Glutamatergic neuron (in vitro differentiated cells): ENCODE measurements at regions not wholly inside any gene's neighbourhood (a gene's known extent, or its start where the extent isn't known, plus 50 kb on each side); places are given as distances from the start of the nearest gene placed in this dataset.
A peak's percentile ranks its signal among the peaks of the same experiment; 100 is the strongest.

Experiments
- DNase-seq: peaks from one replicate; pipeline ENCODE4 v3.0.0; 2022
- H3K27ac Mint-ChIP-seq: one replicate; pipeline ENCODE4 v1.8.0; 2020; ENCODE audit warnings: mild to moderate bottlenecking, mixed read lengths, inconsistent platforms; ENCODE audit not compliant: unreplicated experiment
- H3K27me3 Mint-ChIP-seq: one replicate; pipeline ENCODE4 v1.8.0; 2020; ENCODE audit warnings: mild to moderate bottlenecking, moderate library complexity, mixed read lengths, inconsistent platforms; ENCODE audit not compliant: unreplicated experiment
- H3K36me3 Mint-ChIP-seq: one replicate; pipeline ENCODE4 v1.8.0; 2020; ENCODE audit warnings: mild to moderate bottlenecking, mixed read lengths, inconsistent platforms; ENCODE audit not compliant: unreplicated experiment
- H3K4me1 Mint-ChIP-seq: one replicate; pipeline ENCODE4 v1.8.0; 2020; ENCODE audit warnings: mild to moderate bottlenecking, low read depth, mixed read lengths, inconsistent platforms; ENCODE audit not compliant: unreplicated experiment
- H3K4me3 Mint-ChIP-seq: one replicate; pipeline ENCODE4 v1.8.0; 2020; ENCODE audit warnings: mild to moderate bottlenecking, mixed read lengths, inconsistent platforms; ENCODE audit not compliant: unreplicated experiment
- H3K9me3 Mint-ChIP-seq: one replicate; pipeline ENCODE4 v1.8.0; 2020; ENCODE audit warnings: mild to moderate bottlenecking, moderate library complexity, mixed read lengths, inconsistent platforms; ENCODE audit not compliant: unreplicated experiment
- CTCF ChIP-seq: fragments of 200-600 bp; sonication (generic); IDR thresholded peaks from one replicate; pipeline ENCODE4 v1.5.0; 2021; ENCODE audit not compliant: partially characterized antibody, unreplicated experiment

- peaks cover 3% of the 10 kb centered on the region for H3K4me1 Mint-ChIP-seq
- peak overlapping the region; percentile 0 for H3K27ac Mint-ChIP-seq
- DNase-seq: no peak
- no peak overlapping the region for H3K4me3 Mint-ChIP-seq
- no peaks in the 10 kb centered on the region for H3K27me3 Mint-ChIP-seq
- peaks cover 4% of the 10 kb centered on the region for H3K36me3 Mint-ChIP-seq
- no peak for TF ChIP-seq CTCF
- H3K9me3 Mint-ChIP-seq: peaks cover 1% of the 10 kb centered on the region
Measured at GRCh38 chr21:22476726-22477646, 1478.8 kb downstream of the NCAM2 start.

GRCh38 chr21:22490049-22490448 lies 1491.8 kb downstream of the NCAM2 start:
- Mint-ChIP-seq H3K27ac (no peak overlapping the region), H3K4me3 (no peak overlapping the region), H3K27me3 (peaks cover 2% of the 10 kb centered on the region), H3K36me3 (no peaks in the 10 kb centered on the region), H3K4me1 (no peaks in the 10 kb centered on the region), H3K9me3 (no peaks in the 10 kb centered on the region)
- no peak for TF ChIP-seq CTCF
- DNase-seq: no peak

- no peaks in the 10 kb centered on the region for H3K4me1 Mint-ChIP-seq
- H3K4me3 Mint-ChIP-seq: no peak overlapping the region
- no peak for DNase-seq
- no peaks in the 10 kb centered on the region for H3K27me3 Mint-ChIP-seq
- H3K27ac Mint-ChIP-seq: no peak overlapping the region
- no peak for TF ChIP-seq CTCF
- no peaks in the 10 kb centered on the region for H3K36me3 Mint-ChIP-seq
- no peaks in the 10 kb centered on the region for H3K9me3 Mint-ChIP-seq
Measured at GRCh38 chr21:22516230-22516629, 1518.0 kb downstream of the NCAM2 start.

- H3K27ac Mint-ChIP-seq: no peak overlapping the region
- H3K4me1 Mint-ChIP-seq: no peaks in the 10 kb centered on the region
- H3K9me3 Mint-ChIP-seq: peaks cover 6% of the 10 kb centered on the region
- no peak overlapping the region for H3K4me3 Mint-ChIP-seq
- peaks cover 3% of the 10 kb centered on the region for H3K27me3 Mint-ChIP-seq
- H3K36me3 Mint-ChIP-seq: peaks cover 25% of the 10 kb centered on the region
- DNase-seq: no peak
- TF ChIP-seq CTCF: no peak
Measured at GRCh38 chr21:22535630-22536029, 1537.4 kb downstream of the NCAM2 start.

- Mint-ChIP-seq H3K36me3 (peaks cover 25% of the 10 kb centered on the region), H3K4me1 (no peaks in the 10 kb centered on the region), H3K27ac (no peak overlapping the region), H3K27me3 (peaks cover 3% of the 10 kb centered on the region), H3K9me3 (peaks cover 6% of the 10 kb centered on the region), H3K4me3 (no peak overlapping the region)
- no peak for DNase-seq
- no peak for TF ChIP-seq CTCF
Measured at GRCh38 chr21:22536509-22536908, 1538.3 kb downstream of the NCAM2 start.
